SH-SY5Y (cell line): ENCODE measurements at regions not wholly inside any gene's neighbourhood (a gene's known extent, or its start where the extent isn't known, plus 50 kb on each side); places are given as distances from the start of the nearest gene placed in this dataset.

Experiments used
- GATA2 ChIP-seq: IDR thresholded peaks from 2 replicates; pipeline ENCODE4 v1.6.1; 2011; ENCODE audit warnings: mild to moderate bottlenecking, low read depth, low read length
- GATA3 ChIP-seq: IDR thresholded peaks from 2 replicates; pipeline ENCODE4 v1.6.1; 2011; ENCODE audit warnings: low read depth, mild to moderate bottlenecking, low read length, moderate library complexity

DNA sequence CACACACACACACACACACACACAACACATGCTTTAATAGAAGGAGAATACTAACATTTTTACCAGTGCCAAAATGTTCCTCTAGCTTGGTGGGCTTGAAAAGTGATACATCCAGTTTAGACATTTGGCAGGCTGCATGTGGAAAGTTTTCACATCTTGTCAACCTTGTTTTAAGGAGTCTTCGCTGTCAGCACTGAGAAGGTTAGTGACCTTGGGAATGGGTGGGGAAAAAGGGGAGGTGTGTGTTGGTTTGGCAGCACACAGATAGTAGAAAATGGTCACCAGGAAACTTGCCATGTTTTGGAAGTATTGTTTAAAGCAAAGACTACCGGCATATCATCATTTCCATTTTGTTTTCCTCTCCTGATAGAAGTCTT, 346.5 kb upstream of the ADAMTSL1 start:
- TF ChIP-seq GATA2 (no peak), GATA3 (no peak)
